NCI-H2081 (cell line): ENCODE measurements at regions not wholly inside any gene's neighbourhood (a gene's known extent, or its start where the extent isn't known, plus 50 kb on each side); places are given as distances from the start of the nearest gene placed in this dataset.

ENCODE experiments used
- DNase-seq, 2 experiments: peaks; one replicate each; lab custom pipeline; 2025; lab: John Stamatoyannopoulos, UW

- DNase-seq: no peak
Observed at GRCh38 chr7:51666266-51666665, 349.7 kb upstream of the COBL start.

GRCh38 chr7:51665045-51665780, 348.6 kb upstream of the COBL start:
- DNase-seq: no peak

GRCh38 chr7:51660516-51660915, 343.9 kb upstream of the COBL start:
- DNase-seq: no peak

GRCh38 chr7:51658684-51659083, 342.1 kb upstream of the COBL start:
- DNase-seq: no peak

GRCh38 chr7:51647931-51648351, 331.3 kb upstream of the COBL start:
- DNase-seq: peak in 1 of 2 experiments; percentile 6

- no peak for DNase-seq
Observed at GRCh38 chr7:51647486-51647885, 330.9 kb upstream of the COBL start.

- no peak for DNase-seq
Observed at GRCh38 chr7:51645702-51646298, 329.2 kb upstream of the COBL start.

DNA sequence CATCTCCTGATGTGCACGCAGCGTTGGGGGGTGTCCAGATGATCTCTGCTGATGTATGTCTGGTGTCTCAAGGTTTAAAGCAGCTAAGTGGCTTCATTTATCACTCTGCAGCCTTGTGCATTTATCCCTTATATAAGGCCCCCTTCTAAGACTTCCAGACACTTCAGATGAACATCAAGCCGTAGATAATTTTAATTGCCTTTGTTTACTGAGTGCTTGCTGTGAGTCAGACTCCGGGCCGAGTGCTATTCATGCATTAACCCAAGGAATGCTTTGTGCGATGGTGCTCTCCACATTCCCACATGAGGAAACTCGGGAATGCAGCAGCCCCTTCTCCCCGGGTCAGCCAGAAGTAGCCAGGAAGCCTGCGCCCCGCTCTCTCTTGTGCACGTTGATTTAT, 328.6 kb upstream of the COBL start:
- DNase-seq: no peak

- DNase-seq: no peak
Observed at GRCh38 chr7:51644216-51644615, 327.6 kb upstream of the COBL start.

GRCh38 chr7:51640841-51641240, 324.2 kb upstream of the COBL start:
- no peak for DNase-seq

- no peak for DNase-seq
Observed at GRCh38 chr7:51639661-51640334, 323.2 kb upstream of the COBL start.

DNA sequence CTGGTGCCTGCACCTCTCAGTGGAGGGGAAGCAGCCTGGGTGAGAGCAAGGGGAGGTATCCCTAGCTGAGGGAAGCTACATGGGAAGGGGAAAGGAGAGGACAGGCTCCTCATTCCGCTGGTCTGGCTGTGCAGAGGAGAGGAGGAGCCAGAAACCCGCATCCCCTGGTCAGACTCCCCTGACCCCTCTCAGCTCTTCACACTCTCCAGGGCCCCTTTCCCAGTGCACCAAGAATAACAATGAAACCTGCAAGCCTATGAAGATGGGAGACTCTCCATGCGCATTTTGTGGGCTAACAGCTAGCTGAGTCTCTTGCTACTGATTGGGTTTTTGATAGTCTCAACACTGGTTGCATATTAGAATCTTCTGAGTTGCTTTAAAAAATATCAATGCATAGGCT, 319.9 kb upstream of the COBL start:
- no peak for DNase-seq

DNA sequence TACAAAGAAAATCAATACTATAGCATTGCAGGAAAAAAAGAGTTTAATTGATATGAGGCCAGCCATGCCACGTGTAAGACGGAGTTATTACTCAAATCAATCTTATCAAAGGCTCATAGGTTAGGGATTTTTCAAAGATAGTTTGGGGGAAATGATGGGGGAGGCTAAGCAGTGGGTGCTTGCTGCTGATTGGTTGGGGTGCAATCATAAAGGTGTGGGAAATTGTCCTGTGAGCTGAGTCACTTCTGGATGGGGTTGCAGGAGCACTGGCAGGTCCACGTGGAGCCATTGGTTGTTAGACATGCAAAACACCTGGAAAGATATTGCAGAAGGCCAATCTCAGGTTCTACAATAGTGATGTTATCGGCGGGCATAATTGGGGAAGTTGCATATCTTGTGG, 319.2 kb upstream of the COBL start:
- no peak for DNase-seq

GRCh38 chr7:51634538-51634937, 317.9 kb upstream of the COBL start:
- no peak for DNase-seq

GRCh38 chr7:51634025-51634424, 317.4 kb upstream of the COBL start:
- DNase-seq: no peak

- DNase-seq: no peak
Observed at GRCh38 chr7:51633596-51633995, 317.0 kb upstream of the COBL start.

DNA sequence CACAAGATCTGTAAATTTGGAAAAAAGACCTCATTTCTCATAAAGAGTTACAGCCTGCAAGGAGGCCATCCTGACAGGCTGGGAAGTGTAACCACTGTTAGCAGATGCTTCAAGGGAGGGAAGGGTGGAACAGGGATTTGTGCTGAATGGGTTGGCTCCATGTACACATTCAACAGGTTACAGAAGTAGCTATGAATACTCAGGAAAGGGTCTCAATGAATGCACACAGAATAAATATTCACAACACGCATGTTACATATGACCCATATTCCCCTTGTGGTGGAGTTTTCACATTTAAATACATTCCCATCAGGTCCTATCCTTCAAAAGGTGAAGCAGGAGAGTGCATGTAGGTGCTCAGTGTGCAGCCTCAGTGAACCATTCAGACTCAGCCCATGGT, 316.4 kb upstream of the COBL start:
- no peak for DNase-seq

DNA sequence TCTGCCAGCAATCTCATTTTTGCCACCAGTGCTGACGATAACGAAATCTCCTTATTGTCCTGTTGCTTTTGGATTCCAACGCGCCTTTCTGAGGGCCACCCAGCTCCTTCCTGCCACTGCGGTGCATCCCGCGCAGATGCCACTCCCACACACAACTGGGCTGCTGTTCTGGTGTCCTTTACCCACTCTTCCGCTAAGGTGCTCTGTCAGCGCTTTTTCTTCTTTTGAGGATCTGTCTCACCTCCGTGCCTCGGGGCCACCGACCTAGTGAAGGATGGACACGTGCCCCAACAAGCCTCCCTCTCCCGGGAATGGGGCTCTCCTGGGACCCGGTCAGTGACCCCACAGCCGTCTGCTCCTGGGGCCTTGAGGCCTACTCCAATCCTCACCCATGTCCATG, 314.3 kb upstream of the COBL start:
- DNase-seq: no peak

DNA sequence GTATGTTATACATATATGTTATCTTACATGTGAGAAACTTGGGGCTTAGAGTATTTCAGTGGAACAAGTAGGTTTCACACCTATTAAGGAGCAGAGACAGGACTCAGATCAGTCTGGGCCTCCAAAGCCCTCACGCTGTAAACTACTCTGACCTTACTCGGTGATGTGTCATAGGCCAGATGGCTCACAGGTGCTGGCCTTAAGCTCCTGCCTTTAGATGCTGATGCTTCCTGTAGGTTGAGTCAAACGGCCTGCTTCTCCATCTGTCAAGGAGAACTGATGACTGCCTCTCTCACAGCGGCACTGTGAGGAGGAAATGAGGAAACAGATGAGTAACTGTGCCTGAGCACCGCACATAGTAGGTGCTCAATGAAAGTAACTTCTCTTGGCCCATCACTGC, 312.6 kb upstream of the COBL start:
- DNase-seq: no peak

GRCh38 chr7:51621956-51622355, 305.3 kb upstream of the COBL start:
- DNase-seq: no peak

- no peak for DNase-seq
Observed at GRCh38 chr7:51620706-51621105, 304.1 kb upstream of the COBL start.

GRCh38 chr7:51619880-51620279, 303.3 kb upstream of the COBL start:
- DNase-seq: no peak

GRCh38 chr7:51617686-51618085, 301.1 kb upstream of the COBL start:
- no peak for DNase-seq
